Neural progenitor cell (in vitro differentiated cells): ENCODE measurements at regions not wholly inside any gene's neighbourhood (a gene's known extent, or its start where the extent isn't known, plus 50 kb on each side); places are given as distances from the start of the nearest gene placed in this dataset.

Experiments used
- EZH2 ChIP-seq: fragments of 200-600 bp; sonication (generic); IDR thresholded peaks from 2 replicates; pipeline ENCODE4 v1.6.1; 2017; ENCODE audit warnings: antibody characterized with exemption, mild to moderate bottlenecking, moderate library complexity
- TF ChIP-seq, protein P1 (sequence below): fragments of 200-600 bp; sonication (generic); IDR thresholded peaks from 2 replicates; pipeline ENCODE4 v1.5.1; 2017; ENCODE audit warnings: antibody characterized with exemption, mild to moderate bottlenecking

DNA sequence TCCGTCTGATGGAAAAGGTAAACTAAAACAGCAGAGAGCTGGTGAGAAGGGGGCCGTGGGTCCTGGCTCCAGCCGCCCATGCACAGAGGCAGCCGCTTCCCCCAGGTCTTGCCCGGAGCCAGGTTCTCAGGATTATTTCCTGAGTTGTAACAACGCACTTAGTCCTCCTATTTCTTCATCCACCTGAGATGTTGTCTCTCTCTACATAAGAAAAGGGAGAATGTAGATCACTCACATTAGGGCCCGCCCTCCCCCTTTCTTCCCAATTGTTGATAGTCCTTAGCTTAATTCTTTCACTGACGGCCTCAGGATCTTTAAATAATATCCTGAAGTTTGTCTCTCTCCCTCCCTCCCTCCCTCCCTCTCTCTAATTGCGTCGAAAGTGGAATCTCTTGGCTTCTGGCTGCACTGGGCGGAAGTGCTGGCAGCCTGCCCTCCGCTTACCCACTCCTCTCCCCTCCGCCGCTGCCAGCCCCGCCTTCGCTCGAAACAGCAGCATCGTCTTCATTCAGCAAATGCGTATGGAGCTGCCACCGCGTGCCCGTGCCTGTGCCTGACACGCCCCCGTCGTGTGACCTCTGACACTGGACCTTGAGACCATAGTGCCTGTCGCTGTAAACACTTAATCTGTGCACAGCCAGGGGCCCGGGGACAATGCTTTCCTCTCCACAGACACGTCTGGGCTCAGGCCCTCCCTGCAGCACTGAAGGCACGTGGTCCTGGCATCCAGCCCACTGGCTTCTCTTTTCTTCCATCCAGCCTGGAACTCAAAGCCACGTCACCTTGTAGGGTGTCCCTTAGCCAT is 174.5 kb upstream of the PPP2R2D start:
- TF ChIP-seq, protein P1, sequence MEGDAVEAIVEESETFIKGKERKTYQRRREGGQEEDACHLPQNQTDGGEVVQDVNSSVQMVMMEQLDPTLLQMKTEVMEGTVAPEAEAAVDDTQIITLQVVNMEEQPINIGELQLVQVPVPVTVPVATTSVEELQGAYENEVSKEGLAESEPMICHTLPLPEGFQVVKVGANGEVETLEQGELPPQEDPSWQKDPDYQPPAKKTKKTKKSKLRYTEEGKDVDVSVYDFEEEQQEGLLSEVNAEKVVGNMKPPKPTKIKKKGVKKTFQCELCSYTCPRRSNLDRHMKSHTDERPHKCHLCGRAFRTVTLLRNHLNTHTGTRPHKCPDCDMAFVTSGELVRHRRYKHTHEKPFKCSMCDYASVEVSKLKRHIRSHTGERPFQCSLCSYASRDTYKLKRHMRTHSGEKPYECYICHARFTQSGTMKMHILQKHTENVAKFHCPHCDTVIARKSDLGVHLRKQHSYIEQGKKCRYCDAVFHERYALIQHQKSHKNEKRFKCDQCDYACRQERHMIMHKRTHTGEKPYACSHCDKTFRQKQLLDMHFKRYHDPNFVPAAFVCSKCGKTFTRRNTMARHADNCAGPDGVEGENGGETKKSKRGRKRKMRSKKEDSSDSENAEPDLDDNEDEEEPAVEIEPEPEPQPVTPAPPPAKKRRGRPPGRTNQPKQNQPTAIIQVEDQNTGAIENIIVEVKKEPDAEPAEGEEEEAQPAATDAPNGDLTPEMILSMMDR = no peak
- no peak for TF ChIP-seq EZH2
